ENCODE measurements at regions not wholly inside any gene's neighbourhood (a gene's known extent, or its start where the extent isn't known, plus 50 kb on each side); places are given as distances from the start of the nearest gene placed in this dataset.

DNA sequence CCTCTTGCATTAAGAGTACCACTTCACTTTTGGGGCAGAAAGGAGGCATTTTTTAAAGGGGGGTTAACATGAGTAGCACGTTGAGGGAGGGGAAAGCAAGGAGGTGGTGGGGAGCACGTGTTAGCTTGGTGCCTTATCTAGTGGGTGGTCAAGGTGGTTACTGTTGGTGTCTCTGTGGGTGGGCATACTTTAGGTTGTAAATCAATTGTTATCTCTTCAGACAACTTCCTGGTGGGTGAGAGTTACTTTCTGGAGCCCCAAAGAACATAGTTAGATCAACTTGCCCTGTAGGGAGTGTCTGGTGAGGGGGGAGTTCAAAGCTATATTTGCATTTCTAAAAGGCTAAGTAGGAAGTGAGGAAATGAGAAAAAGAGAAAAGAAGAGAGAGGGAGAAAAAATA lies 297.7 kb upstream of the CLNK start:
- H3K27me3 Mint-ChIP-seq (ENCODE audit: low read depth), result peaks cover 22% of the 10 kb centered on the region
- ChIA-PET POLR2A (no interaction called here), CTCF (no interaction called here)
- H3K9me3 Mint-ChIP-seq, result peaks cover 80% of the 10 kb centered on the region
- H3K4me1 Mint-ChIP-seq, result peaks cover 30% of the 10 kb centered on the region
- H3K36me3 Mint-ChIP-seq, result peaks cover 60% of the 10 kb centered on the region
- no peak overlapping the region for H3K4me3 Mint-ChIP-seq
- TF ChIP-seq, protein P1, sequence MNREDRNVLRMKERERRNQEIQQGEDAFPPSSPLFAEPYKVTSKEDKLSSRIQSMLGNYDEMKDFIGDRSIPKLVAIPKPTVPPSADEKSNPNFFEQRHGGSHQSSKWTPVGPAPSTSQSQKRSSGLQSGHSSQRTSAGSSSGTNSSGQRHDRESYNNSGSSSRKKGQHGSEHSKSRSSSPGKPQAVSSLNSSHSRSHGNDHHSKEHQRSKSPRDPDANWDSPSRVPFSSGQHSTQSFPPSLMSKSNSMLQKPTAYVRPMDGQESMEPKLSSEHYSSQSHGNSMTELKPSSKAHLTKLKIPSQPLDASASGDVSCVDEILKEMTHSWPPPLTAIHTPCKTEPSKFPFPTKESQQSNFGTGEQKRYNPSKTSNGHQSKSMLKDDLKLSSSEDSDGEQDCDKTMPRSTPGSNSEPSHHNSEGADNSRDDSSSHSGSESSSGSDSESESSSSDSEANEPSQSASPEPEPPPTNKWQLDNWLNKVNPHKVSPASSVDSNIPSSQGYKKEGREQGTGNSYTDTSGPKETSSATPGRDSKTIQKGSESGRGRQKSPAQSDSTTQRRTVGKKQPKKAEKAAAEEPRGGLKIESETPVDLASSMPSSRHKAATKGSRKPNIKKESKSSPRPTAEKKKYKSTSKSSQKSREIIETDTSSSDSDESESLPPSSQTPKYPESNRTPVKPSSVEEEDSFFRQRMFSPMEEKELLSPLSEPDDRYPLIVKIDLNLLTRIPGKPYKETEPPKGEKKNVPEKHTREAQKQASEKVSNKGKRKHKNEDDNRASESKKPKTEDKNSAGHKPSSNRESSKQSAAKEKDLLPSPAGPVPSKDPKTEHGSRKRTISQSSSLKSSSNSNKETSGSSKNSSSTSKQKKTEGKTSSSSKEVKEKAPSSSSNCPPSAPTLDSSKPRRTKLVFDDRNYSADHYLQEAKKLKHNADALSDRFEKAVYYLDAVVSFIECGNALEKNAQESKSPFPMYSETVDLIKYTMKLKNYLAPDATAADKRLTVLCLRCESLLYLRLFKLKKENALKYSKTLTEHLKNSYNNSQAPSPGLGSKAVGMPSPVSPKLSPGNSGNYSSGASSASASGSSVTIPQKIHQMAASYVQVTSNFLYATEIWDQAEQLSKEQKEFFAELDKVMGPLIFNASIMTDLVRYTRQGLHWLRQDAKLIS (CRISPR knock-in tag; IDR thresholded peaks at IDR 0.05; ENCODE audit: borderline replicate concordance), result no peak
- TF ChIP-seq GRHL2 (CRISPR knock-in tag; IDR thresholded peaks at IDR 0.05; ENCODE audit: insufficient replicate concordance, severe bottlenecking), result no peak
- ATAC-seq, result peak; percentile 82
- H3K27ac Mint-ChIP-seq, result no peak overlapping the region; the same call in 1 of the 2 replicates
- DNase-seq (ENCODE audit: low spot score), result no peak

DNA sequence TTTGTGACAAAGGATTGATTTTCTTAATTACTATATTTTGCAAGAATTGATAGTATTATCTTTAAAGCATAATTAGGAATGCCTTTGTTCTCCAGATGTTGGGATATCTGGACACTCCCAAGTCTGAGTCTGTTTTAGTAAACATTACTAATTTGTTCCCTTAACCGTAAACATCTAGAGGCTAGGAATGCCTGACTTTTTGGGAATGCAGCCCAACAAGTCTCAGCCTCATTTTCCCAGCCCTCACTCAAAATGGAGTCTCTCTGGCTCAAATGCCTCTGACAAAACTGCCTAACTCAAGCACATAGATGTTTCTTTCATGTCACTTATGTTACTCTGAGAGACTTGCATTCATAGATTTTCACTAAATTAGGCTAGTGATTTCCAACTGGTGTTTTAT lies 297.0 kb upstream of the CLNK start:
- Mint-ChIP-seq H3K36me3 (peaks cover 63% of the 10 kb centered on the region), H3K4me1 (peaks cover 30% of the 10 kb centered on the region), H3K9me3 (peaks cover 83% of the 10 kb centered on the region), H3K4me3 (no peak overlapping the region), H3K27ac (no peak overlapping the region), H3K27me3 (ENCODE audit: low read depth) (peaks cover 22% of the 10 kb centered on the region)
- CTCF ChIA-PET, result no interaction called here
- DNase-seq (ENCODE audit: low spot score) (no peak), ATAC-seq (no peak)
- POLR2A ChIA-PET, result no interaction called here
- no peak for TF ChIP-seq RORB (CRISPR knock-in tag; IDR thresholded peaks at IDR 0.05)
- no peak for TF ChIP-seq ZNF138 (CRISPR knock-in tag; conservative IDR thresholded peaks at IDR 0.05)
- TF ChIP-seq, protein P2, sequence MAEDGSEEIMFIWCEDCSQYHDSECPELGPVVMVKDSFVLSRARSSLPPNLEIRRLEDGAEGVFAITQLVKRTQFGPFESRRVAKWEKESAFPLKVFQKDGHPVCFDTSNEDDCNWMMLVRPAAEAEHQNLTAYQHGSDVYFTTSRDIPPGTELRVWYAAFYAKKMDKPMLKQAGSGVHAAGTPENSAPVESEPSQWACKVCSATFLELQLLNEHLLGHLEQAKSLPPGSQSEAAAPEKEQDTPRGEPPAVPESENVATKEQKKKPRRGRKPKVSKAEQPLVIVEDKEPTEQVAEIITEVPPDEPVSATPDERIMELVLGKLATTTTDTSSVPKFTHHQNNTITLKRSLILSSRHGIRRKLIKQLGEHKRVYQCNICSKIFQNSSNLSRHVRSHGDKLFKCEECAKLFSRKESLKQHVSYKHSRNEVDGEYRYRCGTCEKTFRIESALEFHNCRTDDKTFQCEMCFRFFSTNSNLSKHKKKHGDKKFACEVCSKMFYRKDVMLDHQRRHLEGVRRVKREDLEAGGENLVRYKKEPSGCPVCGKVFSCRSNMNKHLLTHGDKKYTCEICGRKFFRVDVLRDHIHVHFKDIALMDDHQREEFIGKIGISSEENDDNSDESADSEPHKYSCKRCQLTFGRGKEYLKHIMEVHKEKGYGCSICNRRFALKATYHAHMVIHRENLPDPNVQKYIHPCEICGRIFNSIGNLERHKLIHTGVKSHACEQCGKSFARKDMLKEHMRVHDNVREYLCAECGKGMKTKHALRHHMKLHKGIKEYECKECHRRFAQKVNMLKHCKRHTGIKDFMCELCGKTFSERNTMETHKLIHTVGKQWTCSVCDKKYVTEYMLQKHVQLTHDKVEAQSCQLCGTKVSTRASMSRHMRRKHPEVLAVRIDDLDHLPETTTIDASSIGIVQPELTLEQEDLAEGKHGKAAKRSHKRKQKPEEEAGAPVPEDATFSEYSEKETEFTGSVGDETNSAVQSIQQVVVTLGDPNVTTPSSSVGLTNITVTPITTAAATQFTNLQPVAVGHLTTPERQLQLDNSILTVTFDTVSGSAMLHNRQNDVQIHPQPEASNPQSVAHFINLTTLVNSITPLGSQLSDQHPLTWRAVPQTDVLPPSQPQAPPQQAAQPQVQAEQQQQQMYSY (CRISPR knock-in tag; IDR thresholded peaks at IDR 0.05), result no peak
- TF ChIP-seq, protein P3, sequence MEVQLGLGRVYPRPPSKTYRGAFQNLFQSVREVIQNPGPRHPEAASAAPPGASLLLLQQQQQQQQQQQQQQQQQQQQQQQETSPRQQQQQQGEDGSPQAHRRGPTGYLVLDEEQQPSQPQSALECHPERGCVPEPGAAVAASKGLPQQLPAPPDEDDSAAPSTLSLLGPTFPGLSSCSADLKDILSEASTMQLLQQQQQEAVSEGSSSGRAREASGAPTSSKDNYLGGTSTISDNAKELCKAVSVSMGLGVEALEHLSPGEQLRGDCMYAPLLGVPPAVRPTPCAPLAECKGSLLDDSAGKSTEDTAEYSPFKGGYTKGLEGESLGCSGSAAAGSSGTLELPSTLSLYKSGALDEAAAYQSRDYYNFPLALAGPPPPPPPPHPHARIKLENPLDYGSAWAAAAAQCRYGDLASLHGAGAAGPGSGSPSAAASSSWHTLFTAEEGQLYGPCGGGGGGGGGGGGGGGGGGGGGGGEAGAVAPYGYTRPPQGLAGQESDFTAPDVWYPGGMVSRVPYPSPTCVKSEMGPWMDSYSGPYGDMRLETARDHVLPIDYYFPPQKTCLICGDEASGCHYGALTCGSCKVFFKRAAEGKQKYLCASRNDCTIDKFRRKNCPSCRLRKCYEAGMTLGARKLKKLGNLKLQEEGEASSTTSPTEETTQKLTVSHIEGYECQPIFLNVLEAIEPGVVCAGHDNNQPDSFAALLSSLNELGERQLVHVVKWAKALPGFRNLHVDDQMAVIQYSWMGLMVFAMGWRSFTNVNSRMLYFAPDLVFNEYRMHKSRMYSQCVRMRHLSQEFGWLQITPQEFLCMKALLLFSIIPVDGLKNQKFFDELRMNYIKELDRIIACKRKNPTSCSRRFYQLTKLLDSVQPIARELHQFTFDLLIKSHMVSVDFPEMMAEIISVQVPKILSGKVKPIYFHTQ (CRISPR knock-in tag; IDR thresholded peaks at IDR 0.05), result no peak
- no peak for TF ChIP-seq CBFB (CRISPR knock-in tag; IDR thresholded peaks at IDR 0.05; ENCODE audit: low read depth)
- TF ChIP-seq, protein P4, sequence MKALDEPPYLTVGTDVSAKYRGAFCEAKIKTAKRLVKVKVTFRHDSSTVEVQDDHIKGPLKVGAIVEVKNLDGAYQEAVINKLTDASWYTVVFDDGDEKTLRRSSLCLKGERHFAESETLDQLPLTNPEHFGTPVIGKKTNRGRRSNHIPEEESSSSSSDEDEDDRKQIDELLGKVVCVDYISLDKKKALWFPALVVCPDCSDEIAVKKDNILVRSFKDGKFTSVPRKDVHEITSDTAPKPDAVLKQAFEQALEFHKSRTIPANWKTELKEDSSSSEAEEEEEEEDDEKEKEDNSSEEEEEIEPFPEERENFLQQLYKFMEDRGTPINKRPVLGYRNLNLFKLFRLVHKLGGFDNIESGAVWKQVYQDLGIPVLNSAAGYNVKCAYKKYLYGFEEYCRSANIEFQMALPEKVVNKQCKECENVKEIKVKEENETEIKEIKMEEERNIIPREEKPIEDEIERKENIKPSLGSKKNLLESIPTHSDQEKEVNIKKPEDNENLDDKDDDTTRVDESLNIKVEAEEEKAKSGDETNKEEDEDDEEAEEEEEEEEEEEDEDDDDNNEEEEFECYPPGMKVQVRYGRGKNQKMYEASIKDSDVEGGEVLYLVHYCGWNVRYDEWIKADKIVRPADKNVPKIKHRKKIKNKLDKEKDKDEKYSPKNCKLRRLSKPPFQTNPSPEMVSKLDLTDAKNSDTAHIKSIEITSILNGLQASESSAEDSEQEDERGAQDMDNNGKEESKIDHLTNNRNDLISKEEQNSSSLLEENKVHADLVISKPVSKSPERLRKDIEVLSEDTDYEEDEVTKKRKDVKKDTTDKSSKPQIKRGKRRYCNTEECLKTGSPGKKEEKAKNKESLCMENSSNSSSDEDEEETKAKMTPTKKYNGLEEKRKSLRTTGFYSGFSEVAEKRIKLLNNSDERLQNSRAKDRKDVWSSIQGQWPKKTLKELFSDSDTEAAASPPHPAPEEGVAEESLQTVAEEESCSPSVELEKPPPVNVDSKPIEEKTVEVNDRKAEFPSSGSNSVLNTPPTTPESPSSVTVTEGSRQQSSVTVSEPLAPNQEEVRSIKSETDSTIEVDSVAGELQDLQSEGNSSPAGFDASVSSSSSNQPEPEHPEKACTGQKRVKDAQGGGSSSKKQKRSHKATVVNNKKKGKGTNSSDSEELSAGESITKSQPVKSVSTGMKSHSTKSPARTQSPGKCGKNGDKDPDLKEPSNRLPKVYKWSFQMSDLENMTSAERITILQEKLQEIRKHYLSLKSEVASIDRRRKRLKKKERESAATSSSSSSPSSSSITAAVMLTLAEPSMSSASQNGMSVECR (CRISPR knock-in tag; IDR thresholded peaks at IDR 0.05; ENCODE audit: borderline replicate concordance), result no peak
- TF ChIP-seq JUN (CRISPR knock-in tag; IDR thresholded peaks at IDR 0.05), result no peak
- TF ChIP-seq, protein P5, sequence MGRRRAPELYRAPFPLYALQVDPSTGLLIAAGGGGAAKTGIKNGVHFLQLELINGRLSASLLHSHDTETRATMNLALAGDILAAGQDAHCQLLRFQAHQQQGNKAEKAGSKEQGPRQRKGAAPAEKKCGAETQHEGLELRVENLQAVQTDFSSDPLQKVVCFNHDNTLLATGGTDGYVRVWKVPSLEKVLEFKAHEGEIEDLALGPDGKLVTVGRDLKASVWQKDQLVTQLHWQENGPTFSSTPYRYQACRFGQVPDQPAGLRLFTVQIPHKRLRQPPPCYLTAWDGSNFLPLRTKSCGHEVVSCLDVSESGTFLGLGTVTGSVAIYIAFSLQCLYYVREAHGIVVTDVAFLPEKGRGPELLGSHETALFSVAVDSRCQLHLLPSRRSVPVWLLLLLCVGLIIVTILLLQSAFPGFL (CRISPR knock-in tag; IDR thresholded peaks at IDR 0.05; ENCODE audit: borderline replicate concordance), result no peak
- TF ChIP-seq OVOL2 (CRISPR knock-in tag; IDR thresholded peaks at IDR 0.05; ENCODE audit: borderline replicate concordance), result no peak
- TF ChIP-seq, protein P6, sequence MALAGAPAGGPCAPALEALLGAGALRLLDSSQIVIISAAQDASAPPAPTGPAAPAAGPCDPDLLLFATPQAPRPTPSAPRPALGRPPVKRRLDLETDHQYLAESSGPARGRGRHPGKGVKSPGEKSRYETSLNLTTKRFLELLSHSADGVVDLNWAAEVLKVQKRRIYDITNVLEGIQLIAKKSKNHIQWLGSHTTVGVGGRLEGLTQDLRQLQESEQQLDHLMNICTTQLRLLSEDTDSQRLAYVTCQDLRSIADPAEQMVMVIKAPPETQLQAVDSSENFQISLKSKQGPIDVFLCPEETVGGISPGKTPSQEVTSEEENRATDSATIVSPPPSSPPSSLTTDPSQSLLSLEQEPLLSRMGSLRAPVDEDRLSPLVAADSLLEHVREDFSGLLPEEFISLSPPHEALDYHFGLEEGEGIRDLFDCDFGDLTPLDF (CRISPR knock-in tag; IDR thresholded peaks at IDR 0.05), result no peak
- TF ChIP-seq, protein P7, sequence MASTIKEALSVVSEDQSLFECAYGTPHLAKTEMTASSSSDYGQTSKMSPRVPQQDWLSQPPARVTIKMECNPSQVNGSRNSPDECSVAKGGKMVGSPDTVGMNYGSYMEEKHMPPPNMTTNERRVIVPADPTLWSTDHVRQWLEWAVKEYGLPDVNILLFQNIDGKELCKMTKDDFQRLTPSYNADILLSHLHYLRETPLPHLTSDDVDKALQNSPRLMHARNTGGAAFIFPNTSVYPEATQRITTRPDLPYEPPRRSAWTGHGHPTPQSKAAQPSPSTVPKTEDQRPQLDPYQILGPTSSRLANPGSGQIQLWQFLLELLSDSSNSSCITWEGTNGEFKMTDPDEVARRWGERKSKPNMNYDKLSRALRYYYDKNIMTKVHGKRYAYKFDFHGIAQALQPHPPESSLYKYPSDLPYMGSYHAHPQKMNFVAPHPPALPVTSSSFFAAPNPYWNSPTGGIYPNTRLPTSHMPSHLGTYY (CRISPR knock-in tag; IDR thresholded peaks at IDR 0.05), result no peak
- TF ChIP-seq, protein P8, sequence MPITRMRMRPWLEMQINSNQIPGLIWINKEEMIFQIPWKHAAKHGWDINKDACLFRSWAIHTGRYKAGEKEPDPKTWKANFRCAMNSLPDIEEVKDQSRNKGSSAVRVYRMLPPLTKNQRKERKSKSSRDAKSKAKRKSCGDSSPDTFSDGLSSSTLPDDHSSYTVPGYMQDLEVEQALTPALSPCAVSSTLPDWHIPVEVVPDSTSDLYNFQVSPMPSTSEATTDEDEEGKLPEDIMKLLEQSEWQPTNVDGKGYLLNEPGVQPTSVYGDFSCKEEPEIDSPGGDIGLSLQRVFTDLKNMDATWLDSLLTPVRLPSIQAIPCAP (CRISPR knock-in tag; IDR thresholded peaks at IDR 0.05), result no peak
